Stimulated activated CD4-positive, alpha-beta T cell treated with anti-CD3 and anti-CD28 coated beads, Interleukin-12 subunit alpha, Interleukin-12 subunit beta, amount 100 ng/mL, for 24 hours (primary cell): ENCODE measurements at regions not wholly inside any gene's neighbourhood (a gene's known extent, or its start where the extent isn't known, plus 50 kb on each side); places are given as distances from the start of the nearest gene placed in this dataset.
"Not testable (repeated sequence)": the region's sequence is repeated elsewhere in the genome, so short reads cannot be mapped to it uniquely, and the experiment has no call there.

ENCODE experiments used
- DNase-seq, 2 experiments: peaks; one replicate each; pipeline ENCODE4 v3.0.0-alpha.2; 2020; ENCODE audit warnings: low read depth in 2 of 2

GRCh38 chr6:141252828-141253608 lies 879.7 kb upstream of the GJE1 start:
- no peak for DNase-seq

- no peak for DNase-seq
These were observed 881.4 kb upstream of the GJE1 start for GRCh38 chr6:141251286-141251685.

GRCh38 chr6:141248021-141248799 lies 884.5 kb upstream of the GJE1 start:
- no peak for DNase-seq

- no peak for DNase-seq
These were observed 888.4 kb upstream of the GJE1 start for GRCh38 chr6:141244366-141244765.

- DNase-seq = no peak
These were observed 889.8 kb upstream of the GJE1 start for GRCh38 chr6:141242957-141243356.

- DNase-seq = no peak
These were observed 903.4 kb upstream of the GJE1 start for GRCh38 chr6:141229296-141229695.

GRCh38 chr6:141218583-141218982 lies 914.1 kb upstream of the GJE1 start:
- no peak for DNase-seq

- DNase-seq = no peak
These were observed 916.0 kb upstream of the GJE1 start for GRCh38 chr6:141216726-141217125.

GRCh38 chr6:141212296-141212695 lies 920.4 kb upstream of the GJE1 start:
- DNase-seq = no peak

GRCh38 chr6:141211845-141212244 lies 920.9 kb upstream of the GJE1 start:
- no peak for DNase-seq

- DNase-seq = no peak
These were observed 921.8 kb upstream of the GJE1 start for GRCh38 chr6:141210901-141211300.

- DNase-seq = no peak
These were observed 922.8 kb upstream of the GJE1 start for GRCh38 chr6:141209890-141210289.

GRCh38 chr6:141208101-141208500 lies 924.6 kb upstream of the GJE1 start:
- DNase-seq = no peak

- no peak for DNase-seq
These were observed 928.7 kb upstream of the GJE1 start for GRCh38 chr6:141203902-141204575.

- DNase-seq = no peak
These were observed 930.1 kb upstream of the GJE1 start for GRCh38 chr6:141202626-141203025.

GRCh38 chr6:141199074-141199473 lies 933.7 kb upstream of the GJE1 start:
- no peak for DNase-seq

- DNase-seq = no peak
These were observed 937.4 kb upstream of the GJE1 start for GRCh38 chr6:141195251-141195832.

GRCh38 chr6:141183368-141183767 lies 949.4 kb upstream of the GJE1 start:
- no peak for DNase-seq

- not testable (repeated sequence) for DNase-seq
These were observed 957.3 kb upstream of the GJE1 start for GRCh38 chr6:141175458-141175857.

- no peak for DNase-seq
These were observed 957.8 kb upstream of the GJE1 start for GRCh38 chr6:141174932-141175331.

- DNase-seq = no peak
These were observed 959.2 kb upstream of the GJE1 start for GRCh38 chr6:141173529-141173928.

- no peak for DNase-seq
These were observed 963.3 kb upstream of the GJE1 start for GRCh38 chr6:141169419-141169818.
